ENCODE measurements at regions not wholly inside any gene's neighbourhood (a gene's known extent, or its start where the extent isn't known, plus 50 kb on each side); places are given as distances from the start of the nearest gene placed in this dataset.

DNA sequence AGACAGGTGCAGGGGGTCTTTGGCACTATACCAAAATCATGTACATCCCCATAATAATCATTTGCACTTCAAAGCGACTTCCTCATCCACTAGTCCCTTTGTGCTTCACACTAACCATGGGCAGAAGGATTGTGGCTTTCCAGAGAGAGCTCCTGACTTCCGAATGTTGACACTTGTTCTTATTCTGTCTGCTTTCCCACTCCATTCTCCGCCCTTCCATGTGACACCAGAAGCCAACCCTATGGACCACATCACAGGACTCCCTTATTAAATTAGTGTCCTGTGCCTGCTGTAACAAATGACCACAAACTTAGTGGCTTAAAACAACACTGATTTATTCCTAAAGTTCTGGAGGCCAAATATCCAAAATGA is 91.6 kb downstream of the CMC2 start:
- TF ChIP-seq, protein P1, sequence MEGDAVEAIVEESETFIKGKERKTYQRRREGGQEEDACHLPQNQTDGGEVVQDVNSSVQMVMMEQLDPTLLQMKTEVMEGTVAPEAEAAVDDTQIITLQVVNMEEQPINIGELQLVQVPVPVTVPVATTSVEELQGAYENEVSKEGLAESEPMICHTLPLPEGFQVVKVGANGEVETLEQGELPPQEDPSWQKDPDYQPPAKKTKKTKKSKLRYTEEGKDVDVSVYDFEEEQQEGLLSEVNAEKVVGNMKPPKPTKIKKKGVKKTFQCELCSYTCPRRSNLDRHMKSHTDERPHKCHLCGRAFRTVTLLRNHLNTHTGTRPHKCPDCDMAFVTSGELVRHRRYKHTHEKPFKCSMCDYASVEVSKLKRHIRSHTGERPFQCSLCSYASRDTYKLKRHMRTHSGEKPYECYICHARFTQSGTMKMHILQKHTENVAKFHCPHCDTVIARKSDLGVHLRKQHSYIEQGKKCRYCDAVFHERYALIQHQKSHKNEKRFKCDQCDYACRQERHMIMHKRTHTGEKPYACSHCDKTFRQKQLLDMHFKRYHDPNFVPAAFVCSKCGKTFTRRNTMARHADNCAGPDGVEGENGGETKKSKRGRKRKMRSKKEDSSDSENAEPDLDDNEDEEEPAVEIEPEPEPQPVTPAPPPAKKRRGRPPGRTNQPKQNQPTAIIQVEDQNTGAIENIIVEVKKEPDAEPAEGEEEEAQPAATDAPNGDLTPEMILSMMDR (IDR thresholded peaks at IDR 0.05), result no peak
- Histone ChIP-seq H3K27ac (no peak overlapping the region), H3K4me3 (ENCODE audit: low read depth, low read length) (no peak overlapping the region)

DNA sequence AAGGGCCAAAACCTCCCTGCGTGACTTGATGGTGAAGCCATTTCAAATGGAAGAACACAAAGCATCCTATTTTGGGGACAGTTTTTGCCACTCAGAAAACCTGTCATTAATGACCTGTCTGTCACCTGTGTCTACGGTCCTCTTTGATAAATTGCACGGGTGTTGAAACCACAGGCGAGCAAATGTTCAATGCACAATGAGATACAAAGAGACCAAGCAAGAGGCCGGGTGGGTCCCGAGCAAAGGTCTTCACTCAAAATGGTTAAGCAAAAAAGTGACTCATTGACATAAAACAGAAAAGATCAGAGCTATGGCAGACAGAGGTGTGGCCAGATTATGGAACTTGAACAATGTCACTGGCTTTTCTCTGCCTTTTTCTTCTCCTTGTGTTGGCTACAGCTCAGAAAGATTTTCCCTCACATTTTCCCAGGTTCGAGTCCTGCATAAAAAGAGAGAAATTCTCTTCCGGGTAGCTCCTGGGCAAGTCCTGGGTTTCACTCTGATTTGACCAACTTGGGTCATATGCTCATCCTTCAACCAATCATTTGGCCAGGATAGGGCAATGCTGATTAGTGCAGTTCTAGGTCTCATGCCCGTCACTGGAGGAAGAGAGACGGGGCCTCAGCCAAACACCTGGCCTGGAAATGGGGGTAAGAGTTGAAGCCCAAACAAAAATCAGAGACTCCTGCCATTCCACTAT is 92.2 kb downstream of the CMC2 start:
- Histone ChIP-seq H3K4me1 (no peaks in the 10 kb centered on the region), H3K79me2 (no peaks in the 10 kb centered on the region), H3K9me3 (ENCODE audit: control insufficient read depth, low read length) (no peaks in the 10 kb centered on the region), H2AFZ (no peak overlapping the region), H3K27me3 (ENCODE audit: control insufficient read depth, insufficient read depth, low read length) (no peaks in the 10 kb centered on the region), H3K36me3 (ENCODE audit: control insufficient read depth, insufficient read depth, low read length) (no peaks in the 10 kb centered on the region), H3K4me3 (ENCODE audit: low read depth, low read length) (no peak overlapping the region), H3K4me2 (ENCODE audit: low read length) (no peak overlapping the region), H3K9ac (no peak overlapping the region), H3K27ac (no peak overlapping the region)
- TF ChIP-seq, protein P1 (IDR thresholded peaks at IDR 0.05), result no peak

More for the DNA sequence above, 91.6 kb downstream of the CMC2 start:
- Histone ChIP-seq H3K4me2 (ENCODE audit: low read length) (no peak overlapping the region), H3K79me2 (no peaks in the 10 kb centered on the region), H2AFZ (no peak overlapping the region), H3K9ac (no peak overlapping the region), H3K4me1 (no peaks in the 10 kb centered on the region), H3K36me3 (ENCODE audit: control insufficient read depth, insufficient read depth, low read length) (no peaks in the 10 kb centered on the region), H3K27me3 (ENCODE audit: control insufficient read depth, insufficient read depth, low read length) (no peaks in the 10 kb centered on the region), H3K9me3 (ENCODE audit: control insufficient read depth, low read length) (no peaks in the 10 kb centered on the region)

DNA sequence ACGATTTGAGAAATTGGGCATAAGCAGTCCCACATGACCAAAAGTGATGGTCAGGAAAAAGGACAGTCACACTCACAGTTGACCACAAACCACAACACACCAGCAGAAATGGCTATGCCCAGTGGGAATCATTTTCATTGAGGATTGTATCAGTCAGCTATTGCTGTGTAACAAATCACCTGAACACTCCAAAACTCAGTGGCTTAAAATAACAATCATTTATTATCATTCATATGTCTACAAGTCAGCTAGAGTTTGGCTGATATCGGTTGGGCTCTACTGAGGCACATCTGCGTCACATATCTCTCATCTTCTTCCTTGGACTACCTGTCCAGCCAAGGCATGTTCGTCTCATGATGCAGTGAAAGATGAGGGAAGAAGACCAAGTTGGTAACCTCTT is 93.3 kb downstream of the CMC2 start:
- Histone ChIP-seq H3K4me1 (no peaks in the 10 kb centered on the region), H3K4me2 (ENCODE audit: low read length) (no peak overlapping the region), H3K9me3 (ENCODE audit: control insufficient read depth, low read length) (no peaks in the 10 kb centered on the region), H3K36me3 (ENCODE audit: control insufficient read depth, insufficient read depth, low read length) (no peaks in the 10 kb centered on the region), H2AFZ (no peak overlapping the region), H3K27ac (no peak overlapping the region), H3K27me3 (ENCODE audit: control insufficient read depth, insufficient read depth, low read length) (no peaks in the 10 kb centered on the region), H3K4me3 (ENCODE audit: low read depth, low read length) (no peak overlapping the region), H3K79me2 (no peaks in the 10 kb centered on the region), H3K9ac (no peak overlapping the region)
- TF ChIP-seq, protein P1 (IDR thresholded peaks at IDR 0.05), result no peak

DNA sequence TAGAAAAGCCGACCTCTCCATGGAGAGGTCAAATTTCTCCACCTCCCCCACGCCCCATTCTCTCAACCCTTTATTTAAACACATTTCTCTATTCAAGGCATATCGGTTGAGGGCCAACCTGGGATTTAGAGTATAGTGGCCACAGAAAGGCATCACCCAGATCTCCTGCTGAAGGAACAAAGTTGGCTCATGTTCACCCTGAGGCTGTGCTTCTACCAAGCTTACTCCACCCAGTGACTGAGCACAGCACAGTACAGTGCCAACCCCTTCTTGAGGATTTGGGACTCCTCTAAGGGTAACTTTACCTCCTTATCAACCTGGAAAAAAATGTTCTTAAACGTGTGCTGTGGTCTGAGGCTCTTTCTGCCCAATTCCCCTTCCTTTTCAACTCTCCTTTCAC is 94.0 kb downstream of the CMC2 start:
- Histone ChIP-seq H3K36me3 (ENCODE audit: control insufficient read depth, insufficient read depth, low read length) (no peaks in the 10 kb centered on the region), H3K27me3 (ENCODE audit: control insufficient read depth, insufficient read depth, low read length) (no peaks in the 10 kb centered on the region), H3K4me1 (no peaks in the 10 kb centered on the region), H2AFZ (no peak overlapping the region), H3K9ac (no peak overlapping the region), H3K4me3 (ENCODE audit: low read depth, low read length) (no peak overlapping the region), H3K79me2 (no peaks in the 10 kb centered on the region), H3K9me3 (ENCODE audit: control insufficient read depth, low read length) (no peaks in the 10 kb centered on the region), H3K27ac (no peak overlapping the region), H3K4me2 (ENCODE audit: low read length) (no peak overlapping the region)
- TF ChIP-seq, protein P1 (IDR thresholded peaks at IDR 0.05), result no peak

DNA sequence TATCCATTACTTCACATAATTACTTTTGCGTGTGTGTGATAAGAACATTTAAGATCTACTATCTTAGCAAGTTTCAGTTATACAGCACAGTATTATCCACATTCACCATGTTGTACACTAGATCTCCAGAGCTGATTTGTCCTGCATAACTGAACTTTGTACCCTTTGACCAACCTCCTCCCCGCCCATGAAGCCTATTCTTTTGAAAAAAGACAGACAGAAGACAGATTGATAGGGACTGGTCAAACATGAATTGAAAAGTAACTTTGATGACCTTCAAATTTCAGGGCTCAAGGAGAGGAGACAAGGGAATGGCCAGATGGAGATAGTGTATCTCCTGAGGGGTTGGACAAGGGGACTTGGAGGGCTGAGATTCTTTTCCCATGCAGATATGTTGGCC is 96.3 kb downstream of the CMC2 start:
- H3K4me2 ChIP-seq (ENCODE audit: low read length), result no peak overlapping the region
- no peaks in the 10 kb centered on the region for H3K9me3 ChIP-seq (ENCODE audit: control insufficient read depth, low read length)
- no peaks in the 10 kb centered on the region for H3K27me3 ChIP-seq (ENCODE audit: control insufficient read depth, insufficient read depth, low read length)
- no peaks in the 10 kb centered on the region for H3K79me2 ChIP-seq
- no peak overlapping the region for H3K27ac ChIP-seq
- H3K36me3 ChIP-seq (ENCODE audit: control insufficient read depth, insufficient read depth, low read length), result no peaks in the 10 kb centered on the region
- H3K4me3 ChIP-seq (ENCODE audit: low read depth, low read length), result no peak overlapping the region
- H3K4me1 ChIP-seq, result no peaks in the 10 kb centered on the region
- H3K9ac ChIP-seq, result no peak overlapping the region
- TF ChIP-seq, protein P1 (IDR thresholded peaks at IDR 0.05), result no peak
- no peak overlapping the region for H2AFZ ChIP-seq
